Left lung (tissue), 4 donors: ENCODE measurements at regions not wholly inside any gene's neighbourhood (a gene's known extent, or its start where the extent isn't known, plus 50 kb on each side); places are given as distances from the start of the nearest gene placed in this dataset.

Experiments used
- ATAC-seq: fragments of 200-7000 bp; cut with Tn5 transposase; one replicate; pipeline ENCODE4 v1.9.1; 2020; ENCODE audit warnings: moderate library complexity
- DNase-seq, 4 donors: peaks; one replicate each; pipeline ENCODE4 v3.0.0-alpha.2; 2013 to 2020
- H3K27ac ChIP-seq, 2 donors: fragments of 200-600 bp; sonication (generic) in 1 of 2; one replicate each; pipeline versions ENCODE4 v1.5.0 to v1.8.0; 2020 to 2021
- H3K27me3 ChIP-seq, 2 donors: fragments of 200-600 bp; sonication (generic) in 1 of 2; one replicate each; pipeline versions ENCODE4 v1.5.0 to v1.8.0; 2020 to 2021
- H3K36me3 ChIP-seq, 2 donors: fragments of 200-600 bp; sonication (generic) in 1 of 2; one replicate each; pipeline versions ENCODE4 v1.5.0 to v1.8.0; 2020 to 2021
- H3K4me1 ChIP-seq, 2 donors: fragments of 200-600 bp; one replicate each; pipeline ENCODE4 v1.8.0; 2021
- H3K4me3 ChIP-seq, 2 donors: fragments of 200-600 bp; sonication (generic) in 1 of 2; one replicate each; pipeline versions ENCODE4 v1.5.0 to v1.8.0; 2020 to 2021; ENCODE audit warnings: mild to moderate bottlenecking in 1 of 2
- H3K9me3 ChIP-seq, 2 donors: fragments of 200-600 bp; sonication (generic) in 1 of 2; one replicate each; pipeline versions ENCODE4 v1.5.0 to v1.8.0; 2020 to 2021
- CTCF ChIP-seq, 2 donors: fragments of 200-600 bp; sonication (generic) in 1 of 2; IDR thresholded peaks; one replicate each; pipeline versions ENCODE4 v1.5.0 to v1.8.0; 2021; ENCODE audit warnings: antibody characterized with exemption in 2 of 2
- intact Hi-C, 2 donors: fragments of 100-400 bp; cut with DNase I; formaldehyde crosslinking; loops; one replicate each; pipeline versions ENCODE4 v1.11.2 to v1.14.2; 2022
- donor health status: DM: no; HTN: yes; CAD: no.
- donor health status: DM: no; HTN: no; CAD: no.

DNA sequence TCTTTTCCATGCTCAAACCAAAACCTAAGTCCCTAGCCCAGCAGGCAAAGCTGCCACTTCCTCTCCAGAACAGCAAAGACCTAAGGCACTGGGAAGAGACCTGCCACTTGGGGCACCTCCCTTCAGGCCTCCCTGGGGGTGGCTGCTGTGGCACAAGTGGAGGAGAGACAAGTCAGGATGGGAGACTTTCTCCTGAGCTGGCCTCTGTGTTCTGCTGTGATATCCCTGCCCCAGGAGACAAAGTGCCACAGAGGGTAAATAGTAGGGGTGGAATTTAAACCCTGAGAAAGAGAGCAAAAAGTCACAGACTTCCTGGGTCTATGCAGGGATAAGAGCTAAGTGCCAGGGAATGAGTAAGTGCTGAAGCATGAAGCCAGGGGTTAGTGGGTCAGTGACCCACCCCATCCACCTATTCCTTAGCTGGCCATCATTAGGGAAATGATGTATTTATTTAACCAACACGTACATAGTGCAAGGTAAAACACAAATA lies 84.2 kb downstream of the MRPL14 start:
- no peaks in the 10 kb centered on the region for H3K36me3 ChIP-seq
- H3K4me1 ChIP-seq = peaks cover 7 to 9% of the 10 kb centered on the region in 2 donors
- no peak for TF ChIP-seq CTCF (IDR thresholded peaks at IDR 0.05)
- ATAC-seq = peak; percentile 42
- DNase-seq = no peak
- no peak overlapping the region for H3K27ac ChIP-seq
- no peaks in the 10 kb centered on the region for H3K27me3 ChIP-seq
- intact Hi-C loops = no loop called here
- no peak overlapping the region for H3K4me3 ChIP-seq
- H3K9me3 ChIP-seq = no peaks in the 10 kb centered on the region

DNA sequence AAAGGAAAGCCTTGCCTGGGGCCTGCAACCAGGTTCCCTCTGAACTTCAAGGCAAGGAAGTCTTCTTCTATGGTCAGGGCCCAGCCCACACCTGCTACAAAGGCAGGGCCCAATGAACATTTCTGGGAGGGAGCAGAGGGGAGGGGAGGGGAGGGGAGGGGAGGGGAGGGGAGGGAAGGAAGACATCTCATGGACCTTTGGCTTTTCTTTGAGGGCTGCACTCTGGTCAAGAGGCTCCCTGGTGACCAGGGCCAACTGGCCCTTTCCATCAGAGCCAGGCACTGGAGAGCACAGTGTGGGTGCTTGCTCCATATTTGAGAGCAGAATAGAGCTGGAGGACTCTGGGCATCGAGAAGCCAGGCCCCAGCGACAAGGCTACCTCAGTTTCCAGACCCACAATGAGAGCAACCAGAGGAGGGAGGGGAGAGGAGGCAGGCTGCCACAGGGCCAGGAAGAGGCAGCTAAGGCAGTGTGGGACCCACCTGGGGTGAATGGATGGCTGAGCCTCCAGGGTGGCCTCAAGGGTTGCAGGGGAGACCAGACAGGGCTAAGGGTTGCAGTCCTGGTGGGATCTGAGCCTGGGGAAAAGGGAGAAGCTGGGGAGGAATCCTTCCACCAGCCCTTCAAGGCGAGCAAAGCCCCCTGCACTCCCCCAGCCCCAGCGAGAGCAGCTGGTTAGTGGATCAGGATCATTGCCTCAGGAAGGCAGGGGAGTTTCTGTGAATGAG lies 84.8 kb downstream of the MRPL14 start:
- ATAC-seq = no peak
- H3K27ac ChIP-seq = no peak overlapping the region
- intact Hi-C loops = no loop called here

GRCh38 chr6:44041461-44042260 lies 85.6 kb downstream of the MRPL14 start:
- Histone ChIP-seq H3K4me1 (peaks cover 7 to 14% of the 10 kb centered on the region in 2 donors), H3K27ac (no peak overlapping the region), H3K9me3 (no peaks in the 10 kb centered on the region), H3K36me3 (no peaks in the 10 kb centered on the region), H3K27me3 (no peaks in the 10 kb centered on the region), H3K4me3 (no peak overlapping the region)
- ATAC-seq (peak; percentile 28), DNase-seq (peak in 1 of 4 donors; percentile 37)
- intact Hi-C loops = no loop called here
- no peak for TF ChIP-seq CTCF (IDR thresholded peaks at IDR 0.05)

More for the DNA sequence above, 84.8 kb downstream of the MRPL14 start:
- no peak for DNase-seq
- no peaks in the 10 kb centered on the region for H3K36me3 ChIP-seq
- peaks cover 7 to 9% of the 10 kb centered on the region in 2 donors for H3K4me1 ChIP-seq
- no peak overlapping the region for H3K4me3 ChIP-seq
- no peaks in the 10 kb centered on the region for H3K27me3 ChIP-seq
- no peak for TF ChIP-seq CTCF (IDR thresholded peaks at IDR 0.05)
- no peaks in the 10 kb centered on the region for H3K9me3 ChIP-seq

- no peaks in the 10 kb centered on the region for H3K27me3 ChIP-seq
- no peaks in the 10 kb centered on the region for H3K36me3 ChIP-seq
- no peak overlapping the region for H3K4me3 ChIP-seq
- DNase-seq (peak in 1 of 4 donors; percentile 16), ATAC-seq (no peak)
- H3K9me3 ChIP-seq = no peaks in the 10 kb centered on the region
- intact Hi-C loops = no loop called here
- H3K4me1 ChIP-seq = peaks cover 7 to 22% of the 10 kb centered on the region in 2 donors
- H3K27ac ChIP-seq = no peak overlapping the region
- TF ChIP-seq CTCF (IDR thresholded peaks at IDR 0.05) = no peak
These were observed 86.5 kb downstream of the MRPL14 start for GRCh38 chr6:44040786-44041185.

DNA sequence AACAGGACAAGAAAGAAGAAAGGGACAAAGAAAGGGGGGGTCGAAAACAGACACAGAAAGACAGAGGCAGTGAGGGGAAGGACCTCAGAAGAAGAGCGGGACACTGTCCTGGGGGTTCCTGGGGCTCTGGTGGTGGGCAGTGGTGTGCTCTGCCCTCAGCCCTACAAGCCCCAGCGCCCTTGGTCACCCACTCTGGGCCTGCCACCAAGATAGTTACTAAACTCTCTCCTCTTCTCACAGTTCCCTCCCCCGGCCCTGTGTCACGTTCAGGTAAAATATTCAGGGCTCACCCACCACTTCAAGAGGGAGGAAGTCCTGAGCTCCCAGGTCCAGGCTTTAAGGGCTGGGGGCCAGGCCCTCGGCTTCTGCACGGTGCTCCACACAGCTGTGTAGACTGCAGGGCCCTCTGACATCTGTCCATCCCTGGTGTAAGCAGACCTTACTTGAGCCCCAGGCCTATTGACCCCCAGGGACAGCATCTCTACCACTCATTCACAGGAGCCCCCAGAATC lies 87.4 kb downstream of the MRPL14 start:
- intact Hi-C loops = no loop called here
- no peak for ATAC-seq
- TF ChIP-seq CTCF (IDR thresholded peaks at IDR 0.05) = no peak
- Histone ChIP-seq H3K27ac (no peak overlapping the region), H3K4me3 (no peak overlapping the region), H3K27me3 (no peaks in the 10 kb centered on the region), H3K36me3 (no peaks in the 10 kb centered on the region), H3K4me1 (peaks cover 7 to 31% of the 10 kb centered on the region in 2 donors), H3K9me3 (no peaks in the 10 kb centered on the region)
- peak in 1 of 4 donors; percentile 15 for DNase-seq
